Stomach (tissue), 8 donors: ENCODE measurements at regions not wholly inside any gene's neighbourhood (a gene's known extent, or its start where the extent isn't known, plus 50 kb on each side); places are given as distances from the start of the nearest gene placed in this dataset.

ENCODE experiments used
- DNase-seq, 2 donors: peaks; one replicate each; pipeline versions ENCODE4 v3.0.0 to v3.0.0-alpha.2; 2013 to 2019
- H3K27ac ChIP-seq, 5 donors: fragments of 200-600 bp in 4 of 5; sonication (generic) in 4 of 5; one replicate each; pipeline ENCODE4 v1.5.1; 2013 to 2019; ENCODE audit warnings: mild to moderate bottlenecking in 1 of 5, moderate library complexity in 1 of 5
- H3K27me3 ChIP-seq, 3 donors: fragments of 200-600 bp; sonication (generic); one replicate each; pipeline ENCODE4 v1.5.1; 2017 to 2019; ENCODE audit warnings: mixed run types in 1 of 3
- H3K36me3 ChIP-seq, 4 donors: fragments of 200-600 bp; sonication (generic); 1 replicate in 3 of 4; 2 replicates in 1 of 4; pipeline ENCODE4 v1.5.1; 2016 to 2019
- H3K4me1 ChIP-seq, 4 donors: fragments of 200-600 bp; sonication (generic); one replicate each; pipeline ENCODE4 v1.5.1; 2016 to 2019
- H3K4me3 ChIP-seq, 4 donors: fragments of 200-600 bp; sonication (generic) in 3 of 4; one replicate each; pipeline ENCODE4 v1.5.1; 2016 to 2019; ENCODE audit warnings: mild to moderate bottlenecking in 1 of 4
- H3K9me3 ChIP-seq, 4 donors: fragments of 200-600 bp; sonication (generic); one replicate each; pipeline ENCODE4 v1.5.1; 2016 to 2019
- CTCF ChIP-seq, 7 experiments: fragments of 450-650 bp in 4 of 7; fragments of 200-600 bp in 3 of 7; sonication (generic) in 3 of 7; IDR thresholded peaks; one replicate each; pipeline ENCODE4 v1.5.1; 2016 to 2019; ENCODE audit warnings: antibody characterized with exemption in 7 of 7, control low read depth in 2 of 7, mild to moderate bottlenecking in 1 of 7
- EP300 ChIP-seq: sonication (generic); formaldehyde crosslinking; IDR thresholded peaks from one replicate; pipeline ENCODE4 v1.6.1; 2017; ENCODE audit warnings: antibody characterized with exemption
- POLR2A ChIP-seq, 4 donors: fragments of 450-650 bp; IDR thresholded peaks; one replicate each; pipeline ENCODE4 v1.6.1; 2016; ENCODE audit warnings: antibody characterized with exemption in 4 of 4, control low read depth in 2 of 4, mild to moderate bottlenecking in 1 of 4, moderate library complexity in 1 of 4
- POLR2AphosphoS5 ChIP-seq, 3 donors: sonication (generic); formaldehyde crosslinking; IDR thresholded peaks; one replicate each; pipeline ENCODE4 v1.6.1; 2016; ENCODE audit warnings: antibody characterized with exemption in 3 of 3
- WGBS, 5 donors: extraction: QIAGEN DNeasy Blood & Tissue Kit in 3 of 5; methylation state at CpG; one replicate each; pipeline versions ENCODE4 v1.1.5 to v1.1.7; 2013 to 2018; 5-methylcytosine and 5-hydroxymethylcytosine counted together
- intact Hi-C: fragments of 100-400 bp; cut with DNase I; formaldehyde crosslinking; loops from one replicate; pipeline ENCODE4 v1.15.1; 2023; ENCODE audit warnings: low total_unique reads
- donor health status: healthy with polysubstance abuse.
- donor health status: Bipolar disorder and iron deficiency.
- donor health status: healthy.

DNA sequence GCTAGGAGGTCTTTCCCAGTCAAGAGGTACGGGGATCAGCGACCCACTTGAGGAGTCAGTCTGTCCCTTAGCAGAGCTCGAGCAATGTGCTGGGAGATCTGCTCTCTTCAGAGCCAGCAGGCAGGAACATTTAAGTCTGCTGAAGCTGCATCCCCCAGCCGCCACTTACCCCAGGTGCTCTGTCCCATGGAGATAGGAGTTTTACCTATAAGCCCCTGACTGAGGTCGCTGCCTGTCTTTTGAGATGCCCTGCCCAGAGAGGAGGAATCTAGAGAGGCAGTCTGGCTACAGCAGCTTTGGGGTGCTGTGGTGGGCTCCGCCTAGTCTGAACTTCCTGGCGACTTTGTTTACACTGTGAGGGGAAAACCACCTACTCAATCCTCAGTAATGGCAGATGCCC is 874.9 kb upstream of the FLRT2 start:
- Histone ChIP-seq H3K27ac (no peak overlapping the region), H3K9me3 (peaks cover 0 to 14% (median 2%) of the 10 kb centered on the region in 4 donors), H3K4me3 (no peak overlapping the region), H3K4me1 (no peaks in the 10 kb centered on the region), H3K27me3 (no peaks in the 10 kb centered on the region), H3K36me3 (no peaks in the 10 kb centered on the region)
- WGBS, 5 donors = 90 to 95% (median 93%) methylated on average over 5 to 7 of the region's 7 CpGs
- DNase-seq = no peak
- TF ChIP-seq CTCF (IDR thresholded peaks at IDR 0.05) (no peak), EP300 (no peak), POLR2AphosphoS5 (IDR thresholded peaks at IDR 0.05) (no peak), POLR2A (IDR thresholded peaks at IDR 0.05) (no peak)
- intact Hi-C loops = no loop called here

- Histone ChIP-seq H3K4me1 (no peaks in the 10 kb centered on the region), H3K27ac (no peak overlapping the region), H3K27me3 (no peaks in the 10 kb centered on the region), H3K4me3 (no peak overlapping the region), H3K9me3 (peaks cover 0 to 14% (median 0%) of the 10 kb centered on the region in 4 donors), H3K36me3 (no peaks in the 10 kb centered on the region)
- WGBS, 5 donors = 50 to 79% (median 75%) methylated on average over 1 of the region's 1 CpG
- TF ChIP-seq POLR2A (IDR thresholded peaks at IDR 0.05) = no peak
- no peak for TF ChIP-seq CTCF (IDR thresholded peaks at IDR 0.05)
- no peak for TF ChIP-seq POLR2AphosphoS5 (IDR thresholded peaks at IDR 0.05)
- no peak for TF ChIP-seq EP300
- intact Hi-C loops = no loop called here
- no peak for DNase-seq
Observed at GRCh38 chr14:84657911-84658310, 872.0 kb upstream of the FLRT2 start.

DNA sequence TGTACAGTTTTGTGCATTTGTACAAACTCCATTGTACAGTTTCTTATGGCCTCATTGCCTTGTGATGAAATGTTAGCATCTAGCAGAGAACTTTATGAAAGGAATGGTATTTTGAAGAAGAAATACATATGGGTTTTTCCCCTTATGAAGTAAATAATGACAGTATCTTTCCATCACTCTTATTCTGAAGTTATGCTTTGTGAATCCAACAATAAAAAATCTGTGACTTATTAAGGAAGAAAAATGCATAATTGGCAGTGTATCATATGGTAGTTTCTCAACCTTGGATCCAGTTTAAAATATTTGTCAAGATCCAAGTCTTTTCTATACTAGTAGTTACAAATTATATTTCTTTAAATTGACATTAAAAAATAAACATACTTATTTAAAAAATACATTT is 859.1 kb upstream of the FLRT2 start:
- H3K36me3 ChIP-seq = no peaks in the 10 kb centered on the region
- H3K4me3 ChIP-seq = no peak overlapping the region
- intact Hi-C loops = no loop called here
- H3K27me3 ChIP-seq = no peaks in the 10 kb centered on the region
- H3K27ac ChIP-seq = no peak overlapping the region
- no peak for TF ChIP-seq POLR2A (IDR thresholded peaks at IDR 0.05)
- no peak for TF ChIP-seq CTCF (IDR thresholded peaks at IDR 0.05)
- no peak for TF ChIP-seq EP300
- no peak for TF ChIP-seq POLR2AphosphoS5 (IDR thresholded peaks at IDR 0.05)
- H3K9me3 ChIP-seq = no peaks in the 10 kb centered on the region
- H3K4me1 ChIP-seq = no peaks in the 10 kb centered on the region
- DNase-seq = no peak

- Histone ChIP-seq H3K27ac (no peak overlapping the region), H3K36me3 (no peaks in the 10 kb centered on the region), H3K9me3 (no peaks in the 10 kb centered on the region), H3K4me3 (no peak overlapping the region), H3K27me3 (no peaks in the 10 kb centered on the region), H3K4me1 (no peaks in the 10 kb centered on the region)
- WGBS, 5 donors = 56 to 92% (median 88%) methylated on average over 3 of the region's 3 CpGs
- no peak for TF ChIP-seq EP300
- no peak for TF ChIP-seq CTCF (IDR thresholded peaks at IDR 0.05)
- TF ChIP-seq POLR2A (IDR thresholded peaks at IDR 0.05) = no peak
- TF ChIP-seq POLR2AphosphoS5 (IDR thresholded peaks at IDR 0.05) = no peak
- no peak for DNase-seq
- intact Hi-C loops = no loop called here
Observed at GRCh38 chr14:84671776-84672175, 858.2 kb upstream of the FLRT2 start.

DNA sequence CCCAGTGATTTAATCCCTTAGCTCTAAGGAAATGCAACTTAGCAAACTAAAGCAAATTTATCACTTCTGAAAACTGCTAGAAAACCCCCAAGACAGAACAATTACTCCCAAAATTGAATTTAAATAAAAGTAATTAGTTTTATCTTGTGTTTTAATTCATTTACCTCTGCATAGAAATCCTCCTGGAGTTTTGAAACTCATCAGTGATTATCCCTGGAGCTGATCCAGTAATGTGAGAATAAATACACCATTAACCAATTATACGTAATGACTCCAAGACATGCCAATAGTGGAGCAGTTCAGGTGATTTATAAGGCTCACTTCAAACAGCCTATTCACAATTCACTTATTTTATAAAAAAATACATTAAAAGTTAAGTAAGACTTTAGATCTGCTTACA is 855.3 kb upstream of the FLRT2 start:
- Histone ChIP-seq H3K9me3 (no peaks in the 10 kb centered on the region), H3K4me1 (no peaks in the 10 kb centered on the region), H3K4me3 (no peak overlapping the region), H3K27me3 (no peaks in the 10 kb centered on the region), H3K36me3 (no peaks in the 10 kb centered on the region), H3K27ac (no peak overlapping the region)
- no peak for TF ChIP-seq POLR2A (IDR thresholded peaks at IDR 0.05)
- WGBS, 5 donors = 86 to 99% (median 89%) methylated on average over 1 of the region's 1 CpG
- intact Hi-C loops = no loop called here
- no peak for DNase-seq
